Loucy (cell line): ENCODE measurements at regions not wholly inside any gene's neighbourhood (a gene's known extent, or its start where the extent isn't known, plus 50 kb on each side); places are given as distances from the start of the nearest gene placed in this dataset.

ENCODE experiments used
- CTCF ChIP-seq: fragments of 200-600 bp; sonication (generic); conservative IDR thresholded peaks from 2 replicates; pipeline ENCODE4 v1.5.1; 2014; ENCODE audit warnings: mild to moderate bottlenecking, antibody characterized with exemption, low read length
- EZH2phosphoT487 ChIP-seq: fragments of 200-600 bp; IDR thresholded peaks from 2 replicates; pipeline ENCODE4 v1.6.1; 2018; ENCODE audit warnings: antibody characterized with exemption, mild to moderate bottlenecking, moderate library complexity, borderline replicate concordance

- TF ChIP-seq CTCF (no peak), EZH2phosphoT487 (no peak)
Measured at GRCh38 chr5:25414742-25415141, 770.0 kb upstream of the CDH10 start.
